ENCODE measurements at regions not wholly inside any gene's neighbourhood (a gene's known extent, or its start where the extent isn't known, plus 50 kb on each side); places are given as distances from the start of the nearest gene placed in this dataset.
"Not testable (repeated sequence)": the region's sequence is repeated elsewhere in the genome, so short reads cannot be mapped to it uniquely, and the experiment has no call there.

GRCh38 chrX:118216087-118216486 lies 99.5 kb upstream of the KLHL13 start:
- DNase-seq = no peak

- DNase-seq = peak; percentile 99
Observed at GRCh38 chrX:118216509-118216908, 99.9 kb upstream of the KLHL13 start.

- no peak for DNase-seq
Observed at GRCh38 chrX:118218079-118218478, 101.5 kb upstream of the KLHL13 start.

GRCh38 chrX:118218940-118219339 lies 102.3 kb upstream of the KLHL13 start:
- no peak for DNase-seq

- no peak for DNase-seq
Observed at GRCh38 chrX:118219866-118220265, 103.3 kb upstream of the KLHL13 start.

- DNase-seq = no peak
Observed at GRCh38 chrX:118220509-118220908, 103.9 kb upstream of the KLHL13 start.

GRCh38 chrX:118221270-118221669 lies 104.7 kb upstream of the KLHL13 start:
- peak; percentile 51 for DNase-seq

GRCh38 chrX:118221733-118222132 lies 105.1 kb upstream of the KLHL13 start:
- no peak for DNase-seq

- no peak for DNase-seq
Observed at GRCh38 chrX:118222421-118222820, 105.8 kb upstream of the KLHL13 start.

- DNase-seq = peak; percentile 58
Observed at GRCh38 chrX:118225711-118226428, 109.3 kb upstream of the KLHL13 start.

- no peak for DNase-seq
Observed at GRCh38 chrX:118228041-118228440, 111.4 kb upstream of the KLHL13 start.

GRCh38 chrX:118228456-118228855 lies 111.8 kb upstream of the KLHL13 start:
- no peak for DNase-seq

GRCh38 chrX:118231464-118231863 lies 114.4 kb upstream of the WDR44 start:
- no peak for DNase-seq

GRCh38 chrX:118239178-118239870 lies 106.6 kb upstream of the WDR44 start:
- no peak for DNase-seq

GRCh38 chrX:118239913-118240698 lies 105.8 kb upstream of the WDR44 start:
- no peak for DNase-seq

- DNase-seq = not testable (repeated sequence)
Observed at GRCh38 chrX:118246961-118247360, 98.9 kb upstream of the WDR44 start.

- DNase-seq = no peak
Observed at GRCh38 chrX:118249146-118249545, 96.8 kb upstream of the WDR44 start.

- DNase-seq = no peak
Observed at GRCh38 chrX:118250445-118250844, 95.5 kb upstream of the WDR44 start.

- DNase-seq = no peak
Observed at GRCh38 chrX:118251271-118251670, 94.6 kb upstream of the WDR44 start.

- no peak for DNase-seq
Observed at GRCh38 chrX:118252967-118253366, 92.9 kb upstream of the WDR44 start.

GRCh38 chrX:118254611-118255010 lies 91.3 kb upstream of the WDR44 start:
- peak; percentile 31 for DNase-seq

- no peak for DNase-seq
Observed at GRCh38 chrX:118255921-118256320, 90.0 kb upstream of the WDR44 start.

- DNase-seq = no peak
Observed at GRCh38 chrX:118257781-118258180, 88.1 kb upstream of the WDR44 start.

GRCh38 chrX:118259213-118259612 lies 86.7 kb upstream of the WDR44 start:
- DNase-seq = no peak
